ENCODE measurements at regions not wholly inside any gene's neighbourhood (a gene's known extent, or its start where the extent isn't known, plus 50 kb on each side); places are given as distances from the start of the nearest gene placed in this dataset.
A peak's percentile ranks its signal among the peaks of the same experiment; 100 is the strongest.
"Not testable (repeated sequence)": the region's sequence is repeated elsewhere in the genome, so short reads cannot be mapped to it uniquely, and the experiment has no call there.

DNA sequence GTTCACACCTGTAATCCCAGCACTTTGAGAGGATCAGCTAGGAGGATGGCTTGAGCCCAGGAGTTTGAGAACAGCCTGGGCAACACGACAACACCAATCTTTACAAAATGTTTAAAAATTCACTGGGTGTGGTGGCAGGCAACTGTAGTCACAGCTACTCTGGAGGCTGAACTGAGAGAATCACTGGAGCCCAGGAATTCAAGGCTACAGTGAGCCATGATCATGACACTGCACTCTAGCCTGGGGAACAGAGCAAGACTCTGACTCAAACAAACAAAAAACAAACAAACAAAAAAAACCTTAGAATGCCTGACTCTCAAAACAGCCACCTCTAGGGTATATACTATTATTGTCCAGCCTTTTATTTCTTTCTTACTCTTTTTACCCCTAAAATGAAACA is 56.5 kb upstream of the PAPSS2 start:
- no peaks in the 10 kb centered on the region for H3K36me3 ChIP-seq
- no peaks in the 10 kb centered on the region for H3K27me3 ChIP-seq
- intact Hi-C loops (cut with DNase I; ENCODE audit: low total_unique reads) = no loop called here
- peaks cover 0 to 41% (median 14%) of the 10 kb centered on the region in 4 donors for H3K4me1 ChIP-seq
- TF ChIP-seq, protein P1, sequence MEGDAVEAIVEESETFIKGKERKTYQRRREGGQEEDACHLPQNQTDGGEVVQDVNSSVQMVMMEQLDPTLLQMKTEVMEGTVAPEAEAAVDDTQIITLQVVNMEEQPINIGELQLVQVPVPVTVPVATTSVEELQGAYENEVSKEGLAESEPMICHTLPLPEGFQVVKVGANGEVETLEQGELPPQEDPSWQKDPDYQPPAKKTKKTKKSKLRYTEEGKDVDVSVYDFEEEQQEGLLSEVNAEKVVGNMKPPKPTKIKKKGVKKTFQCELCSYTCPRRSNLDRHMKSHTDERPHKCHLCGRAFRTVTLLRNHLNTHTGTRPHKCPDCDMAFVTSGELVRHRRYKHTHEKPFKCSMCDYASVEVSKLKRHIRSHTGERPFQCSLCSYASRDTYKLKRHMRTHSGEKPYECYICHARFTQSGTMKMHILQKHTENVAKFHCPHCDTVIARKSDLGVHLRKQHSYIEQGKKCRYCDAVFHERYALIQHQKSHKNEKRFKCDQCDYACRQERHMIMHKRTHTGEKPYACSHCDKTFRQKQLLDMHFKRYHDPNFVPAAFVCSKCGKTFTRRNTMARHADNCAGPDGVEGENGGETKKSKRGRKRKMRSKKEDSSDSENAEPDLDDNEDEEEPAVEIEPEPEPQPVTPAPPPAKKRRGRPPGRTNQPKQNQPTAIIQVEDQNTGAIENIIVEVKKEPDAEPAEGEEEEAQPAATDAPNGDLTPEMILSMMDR (IDR thresholded peaks at IDR 0.05) = no peak
- no peak for DNase-seq
- H3K4me3 ChIP-seq = no peak overlapping the region
- no peak overlapping the region for H3K27ac ChIP-seq
- no peaks in the 10 kb centered on the region for H3K9me3 ChIP-seq

GRCh38 chr10:87603769-87604168 is 55.9 kb upstream of the PAPSS2 start:
- intact Hi-C loops (cut with DNase I; ENCODE audit: low total_unique reads) = no loop called here
- TF ChIP-seq, protein P1 (IDR thresholded peaks at IDR 0.05) = no peak
- H3K4me1 ChIP-seq = peaks cover 0 to 35% (median 12%) of the 10 kb centered on the region in 4 donors
- no peaks in the 10 kb centered on the region for H3K36me3 ChIP-seq
- H3K4me3 ChIP-seq = no peak overlapping the region
- H3K27ac ChIP-seq = no peak overlapping the region
- H3K27me3 ChIP-seq = no peaks in the 10 kb centered on the region
- peak in 1 of 2 donors; percentile 51 for DNase-seq
- no peaks in the 10 kb centered on the region for H3K9me3 ChIP-seq

DNA sequence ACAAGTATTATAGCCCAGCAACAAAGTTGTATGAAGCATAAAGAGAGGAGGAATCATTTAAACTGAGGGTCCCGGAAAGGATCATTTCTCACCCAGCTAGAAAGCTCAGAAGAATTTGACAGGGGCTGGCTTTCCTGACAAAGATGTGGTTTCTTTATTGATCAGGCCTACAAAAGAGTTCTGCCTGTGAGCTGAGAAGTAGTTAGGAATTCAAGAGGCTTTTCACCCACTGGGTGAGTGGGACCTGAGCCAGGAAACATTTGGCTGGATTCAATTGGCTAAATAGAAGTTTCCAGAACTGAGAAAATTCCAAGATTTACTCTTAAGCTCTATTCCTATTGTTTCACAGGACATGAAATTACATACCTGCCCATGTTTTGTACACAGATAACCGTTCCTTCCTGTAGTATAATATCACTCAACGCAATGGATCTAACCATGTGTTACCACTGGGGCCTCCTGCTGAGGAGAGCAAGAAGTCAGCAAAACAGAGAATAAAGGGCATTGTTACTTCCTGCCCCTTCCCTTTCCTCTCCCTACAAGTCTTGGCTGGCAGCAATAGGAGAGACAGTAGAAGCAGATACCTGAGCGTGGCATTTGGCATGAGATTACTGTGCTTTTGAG is 53.9 kb upstream of the PAPSS2 start:
- no peaks in the 10 kb centered on the region for H3K27me3 ChIP-seq
- TF ChIP-seq, protein P1 (IDR thresholded peaks at IDR 0.05) = no peak
- H3K36me3 ChIP-seq = no peaks in the 10 kb centered on the region
- intact Hi-C loops (cut with DNase I; ENCODE audit: low total_unique reads) = no loop called here
- no peak overlapping the region for H3K4me3 ChIP-seq
- H3K9me3 ChIP-seq = no peaks in the 10 kb centered on the region
- peak overlapping the region; percentile 24 to 59 for H3K27ac ChIP-seq
- H3K4me1 ChIP-seq = peaks cover 0 to 24% (median 12%) of the 10 kb centered on the region in 4 donors
- no peak for DNase-seq

GRCh38 chr10:87608756-87609155 is 50.9 kb upstream of the PAPSS2 start:
- no peak overlapping the region for H3K4me3 ChIP-seq
- DNase-seq = no peak
- intact Hi-C loops (cut with DNase I; ENCODE audit: low total_unique reads) = no loop called here
- H3K27ac ChIP-seq = no peak overlapping the region
- H3K4me1 ChIP-seq = peaks cover 0 to 18% (median 12%) of the 10 kb centered on the region in 4 donors
- TF ChIP-seq, protein P1 (IDR thresholded peaks at IDR 0.05) = no peak
- no peaks in the 10 kb centered on the region for H3K36me3 ChIP-seq
- H3K27me3 ChIP-seq = no peaks in the 10 kb centered on the region
- no peaks in the 10 kb centered on the region for H3K9me3 ChIP-seq

GRCh38 chr10:87609563-87609962 is 50.1 kb upstream of the PAPSS2 start:
- H3K27me3 ChIP-seq; H3K36me3 ChIP-seq; H3K9me3 ChIP-seq; intact Hi-C loops (cut with DNase I; ENCODE audit: low total_unique reads); H3K27ac ChIP-seq; DNase-seq; H3K4me3 ChIP-seq: not testable (repeated sequence)
- peaks cover 0 to 18% (median 12%) of the 10 kb centered on the region in 4 donors for H3K4me1 ChIP-seq

Data from tibial artery (tissue), 4 donors.